ENCODE measurements at regions not wholly inside any gene's neighbourhood (a gene's known extent, or its start where the extent isn't known, plus 50 kb on each side); places are given as distances from the start of the nearest gene placed in this dataset.

- DNase-seq (ENCODE audit: low read depth) = no peak
- H3K4me3 ChIP-seq (ENCODE audit: low read depth, low read length) = no peak overlapping the region
- TF ChIP-seq CTCF (conservative IDR thresholded peaks at IDR 0.05; ENCODE audit: low read depth, low read length) = no peak
Measured at GRCh38 chr12:124169577-124170284, 125.2 kb upstream of the RFLNA start.

GRCh38 chr12:124170760-124171159, 124.1 kb upstream of the RFLNA start:
- DNase-seq (ENCODE audit: low read depth) = no peak
- no peak overlapping the region for H3K4me3 ChIP-seq (ENCODE audit: low read depth, low read length)
- no peak for TF ChIP-seq CTCF (conservative IDR thresholded peaks at IDR 0.05; ENCODE audit: low read depth, low read length)

- TF ChIP-seq CTCF (conservative IDR thresholded peaks at IDR 0.05; ENCODE audit: low read depth, low read length) = no peak
- no peak for DNase-seq (ENCODE audit: low read depth)
- H3K4me3 ChIP-seq (ENCODE audit: low read depth, low read length) = no peak overlapping the region
Measured at GRCh38 chr12:124171231-124171979, 123.5 kb upstream of the RFLNA start.

- H3K4me3 ChIP-seq (ENCODE audit: low read depth, low read length) = no peak overlapping the region
- TF ChIP-seq CTCF (conservative IDR thresholded peaks at IDR 0.05; ENCODE audit: low read depth, low read length) = no peak
- no peak for DNase-seq (ENCODE audit: low read depth)
Measured at GRCh38 chr12:124172636-124173035, 122.3 kb upstream of the RFLNA start.

- DNase-seq (ENCODE audit: low read depth) = no peak
- H3K4me3 ChIP-seq (ENCODE audit: low read depth, low read length) = no peak overlapping the region
Measured at GRCh38 chr12:124173692-124174091, 121.2 kb upstream of the RFLNA start.

GRCh38 chr12:124174451-124175348, 120.2 kb upstream of the RFLNA start:
- no peak overlapping the region for H3K4me3 ChIP-seq (ENCODE audit: low read depth, low read length)
- DNase-seq (ENCODE audit: low read depth) = no peak
- no peak for TF ChIP-seq CTCF (conservative IDR thresholded peaks at IDR 0.05; ENCODE audit: low read depth, low read length)

More at GRCh38 chr12:124173692-124174091, 121.2 kb upstream of the RFLNA start:
- TF ChIP-seq CTCF (conservative IDR thresholded peaks at IDR 0.05; ENCODE audit: low read depth, low read length) = no peak

All from epithelial cell of proximal tubule (primary cell).